IPS-NIHi11 (cell line): ENCODE measurements at regions not wholly inside any gene's neighbourhood (a gene's known extent, or its start where the extent isn't known, plus 50 kb on each side); places are given as distances from the start of the nearest gene placed in this dataset.

ENCODE experiments used
- DNase-seq: peaks from one replicate; pipeline ENCODE4 v3.0.0; 2012; ENCODE audit warnings: mixed read lengths, low spot score

DNA sequence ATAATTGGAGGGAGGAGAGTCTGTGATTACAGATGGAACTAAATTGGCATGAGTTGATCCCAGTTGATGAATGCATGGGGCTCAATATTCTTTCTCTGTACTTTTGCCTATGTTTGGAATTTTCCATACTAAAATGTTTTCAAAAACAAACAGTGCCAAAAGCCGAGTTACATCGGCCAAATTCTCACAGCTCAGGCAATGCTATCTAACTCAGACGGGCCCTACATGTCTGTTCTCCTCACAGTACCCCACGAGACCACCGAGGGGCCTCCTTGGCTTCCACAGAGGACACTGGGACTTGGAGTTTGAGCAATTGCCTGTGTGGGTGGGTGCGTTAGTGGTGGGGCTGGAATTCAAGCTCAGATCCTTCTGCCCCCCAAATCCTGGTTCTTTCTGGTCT, 413.2 kb downstream of the CDH26 start:
- DNase-seq: no peak

DNA sequence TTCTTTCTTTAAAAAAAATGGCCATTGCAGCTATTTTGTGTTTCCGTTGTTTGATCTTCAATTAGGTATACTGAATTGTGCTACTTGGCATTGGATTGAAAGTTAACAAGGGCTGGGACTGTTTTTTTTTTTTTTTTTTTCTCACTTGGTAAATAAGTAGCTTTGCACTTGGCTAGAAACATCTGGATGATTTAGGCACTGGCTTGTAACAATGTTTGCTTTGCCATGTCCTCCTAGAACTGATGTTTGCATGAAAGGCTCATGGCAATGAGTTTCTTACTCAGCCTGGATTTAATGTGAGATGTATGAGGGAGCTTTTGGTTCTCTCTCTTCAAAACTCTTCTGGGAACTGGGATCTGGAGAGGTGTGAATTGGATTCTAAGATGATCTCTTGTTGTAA, 414.1 kb downstream of the CDH26 start:
- no peak for DNase-seq

GRCh38 chr20:60372822-60373221, 414.6 kb downstream of the CDH26 start:
- DNase-seq: no peak

DNA sequence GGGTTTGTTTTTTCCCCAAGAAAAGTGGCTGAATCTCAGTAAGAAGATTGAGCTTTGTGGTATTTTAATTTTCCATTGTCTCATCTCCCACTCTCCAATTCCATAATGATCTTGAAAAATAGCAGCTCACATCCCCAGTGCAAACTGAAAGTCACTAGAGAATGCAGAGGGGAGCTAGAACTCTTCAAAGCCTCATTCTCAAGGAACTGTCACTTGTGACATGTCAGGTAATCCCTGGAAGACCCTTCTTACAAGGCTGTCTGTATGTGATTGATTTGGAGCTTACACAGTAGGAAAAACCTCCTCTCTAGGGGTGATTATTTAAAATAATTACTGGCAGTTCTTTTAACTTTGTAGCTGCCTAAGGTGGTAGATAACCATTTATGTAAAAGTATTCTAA, 420.4 kb downstream of the CDH26 start:
- DNase-seq: no peak

DNA sequence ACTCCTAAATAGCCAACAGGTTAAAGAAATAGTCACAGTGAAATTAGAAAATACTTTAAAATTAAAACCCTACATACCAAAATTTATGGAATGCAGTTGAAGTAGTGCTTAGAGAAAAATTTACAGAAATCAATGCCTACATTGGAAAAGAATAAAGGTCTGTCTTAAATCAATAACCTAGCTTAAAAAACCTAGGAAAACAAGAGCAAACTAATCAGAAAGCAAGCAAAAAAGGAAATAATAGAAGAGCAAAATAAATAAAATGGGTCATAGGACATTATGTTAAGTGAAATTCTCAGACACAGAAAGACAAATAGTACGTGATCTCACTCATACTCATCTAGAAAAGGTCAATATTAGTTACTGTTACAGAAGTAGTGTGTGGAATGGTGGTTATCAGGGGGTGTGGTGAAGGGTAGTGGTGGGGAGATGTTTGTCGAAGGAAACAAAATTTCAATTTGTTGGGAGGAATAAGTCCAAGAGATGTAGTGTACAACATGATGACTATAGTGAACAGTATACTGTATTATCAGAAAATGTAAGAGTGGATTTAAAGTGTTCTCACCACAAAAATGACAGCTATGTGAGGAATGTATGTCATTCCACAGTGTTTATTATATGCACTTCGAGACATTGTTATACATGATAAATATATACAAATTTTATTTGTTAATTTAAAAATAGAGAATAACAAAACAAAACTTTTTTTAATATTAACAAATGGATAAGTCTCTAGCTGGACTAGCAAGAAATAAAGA, 423.6 kb downstream of the CDH26 start:
- no peak for DNase-seq

- DNase-seq: no peak
Observed at GRCh38 chr20:60389441-60389840, 431.2 kb downstream of the CDH26 start.

DNA sequence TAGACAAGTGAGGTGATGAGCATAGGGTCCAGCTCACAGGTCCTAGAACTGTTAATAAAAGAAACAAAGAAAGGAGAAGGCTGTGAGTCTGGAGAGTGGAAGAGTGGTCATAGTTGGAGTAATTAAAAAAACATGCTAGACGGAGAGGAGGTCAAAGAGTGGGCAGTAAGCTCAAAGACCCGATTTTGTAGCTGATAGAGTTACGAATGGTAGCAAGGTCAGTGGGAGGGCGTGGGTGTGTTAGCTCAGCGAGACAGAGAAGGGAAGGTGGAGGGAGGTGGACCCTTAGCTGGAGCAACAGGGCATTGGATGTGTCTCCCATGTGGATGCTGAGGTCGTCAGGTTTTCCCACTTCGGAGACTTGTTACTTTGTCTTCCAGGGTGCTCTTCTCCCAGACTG, 431.7 kb downstream of the CDH26 start:
- DNase-seq: no peak

GRCh38 chr20:60395991-60396390, 437.8 kb downstream of the CDH26 start:
- no peak for DNase-seq

DNA sequence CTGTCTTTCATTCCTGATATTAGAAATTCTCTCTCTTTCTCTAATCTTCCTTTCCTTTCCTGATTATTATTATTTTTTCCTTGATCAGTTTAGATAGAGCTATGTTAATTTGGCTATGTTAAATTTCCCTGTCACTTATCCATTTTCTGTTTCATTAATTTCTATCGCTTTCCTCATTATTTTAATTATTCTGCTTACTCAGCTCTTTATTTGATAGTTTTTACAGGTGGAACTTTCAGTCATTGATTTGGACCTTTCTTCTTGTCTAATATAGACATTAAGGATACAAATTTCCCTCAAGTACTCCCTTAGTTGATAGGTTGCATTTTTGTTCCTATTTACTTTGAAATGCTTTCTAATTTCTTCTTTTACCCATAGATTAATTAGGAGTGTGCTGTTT, 442.3 kb downstream of the CDH26 start:
- DNase-seq: no peak

DNA sequence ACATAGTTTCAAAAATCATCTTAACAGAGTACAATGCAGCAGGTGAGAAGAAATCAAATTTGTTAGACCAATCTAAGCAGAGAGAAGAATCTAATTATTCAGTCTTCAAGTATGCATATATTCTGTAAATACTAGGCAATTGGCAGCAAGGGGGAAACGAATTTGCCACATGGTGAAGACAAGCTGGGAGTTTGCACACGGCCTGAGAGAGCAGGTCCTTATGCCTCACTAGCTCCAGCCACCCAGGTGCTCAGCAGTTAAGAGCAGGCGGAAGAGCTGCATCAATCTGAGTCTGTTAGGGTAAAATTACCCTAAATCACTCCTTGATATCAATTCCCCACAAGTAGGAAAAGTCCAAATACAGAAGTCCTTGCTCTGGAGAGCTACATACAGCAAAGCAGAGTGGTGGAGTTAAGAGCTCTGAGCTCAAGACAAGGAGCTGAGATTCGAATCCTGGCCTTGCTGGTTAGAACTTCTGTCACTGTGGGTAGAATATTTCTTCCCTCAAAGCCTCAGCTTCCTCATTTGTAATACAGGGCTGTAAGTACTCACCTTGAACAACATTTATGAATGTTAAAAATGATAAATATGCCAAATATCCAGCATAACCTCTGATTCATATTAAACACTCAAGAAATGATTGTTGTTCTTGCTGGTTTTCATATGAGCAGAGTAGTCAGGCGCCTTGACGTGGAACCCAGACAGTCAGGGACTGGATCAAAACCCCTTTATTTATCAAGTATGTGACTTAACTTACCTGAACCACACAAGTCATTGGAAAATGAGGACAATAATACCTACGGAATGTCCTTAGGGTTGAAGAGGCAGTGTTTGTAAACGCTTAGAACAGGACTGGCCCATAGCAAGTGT, 444.2 kb downstream of the CDH26 start:
- DNase-seq: no peak

DNA sequence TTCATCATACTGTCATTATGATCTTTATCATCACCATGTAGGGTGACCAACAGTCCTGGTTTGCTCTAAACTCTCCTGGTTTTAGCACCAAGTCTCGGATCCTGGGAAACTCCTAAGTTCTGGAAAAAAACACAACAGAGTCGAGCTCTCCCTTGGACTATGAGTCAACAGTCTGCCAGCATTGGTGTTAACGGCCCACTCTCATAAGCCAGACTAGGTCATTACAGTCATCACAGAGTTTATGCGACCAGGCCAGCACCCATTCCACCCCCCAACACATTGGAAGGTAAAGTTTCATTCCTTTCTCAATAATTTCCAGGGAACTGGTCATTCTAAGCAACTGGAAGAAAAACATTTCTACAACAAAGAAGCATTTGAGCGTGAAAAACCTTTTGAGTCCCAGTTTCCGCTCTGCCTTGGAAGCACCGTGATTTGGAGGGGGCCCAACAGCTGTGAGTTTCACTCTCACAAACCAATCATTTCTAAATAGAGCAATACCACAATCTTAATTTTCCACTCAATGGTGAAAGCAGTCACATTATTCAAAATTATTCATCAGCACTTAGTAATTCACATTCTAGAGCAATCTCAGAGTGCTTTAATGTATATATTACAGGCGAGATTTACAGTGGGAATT, 445.0 kb downstream of the CDH26 start:
- no peak for DNase-seq

GRCh38 chr20:60407011-60407771, 449.0 kb downstream of the CDH26 start:
- DNase-seq: no peak

GRCh38 chr20:60407938-60408337, 449.7 kb downstream of the CDH26 start:
- no peak for DNase-seq

DNA sequence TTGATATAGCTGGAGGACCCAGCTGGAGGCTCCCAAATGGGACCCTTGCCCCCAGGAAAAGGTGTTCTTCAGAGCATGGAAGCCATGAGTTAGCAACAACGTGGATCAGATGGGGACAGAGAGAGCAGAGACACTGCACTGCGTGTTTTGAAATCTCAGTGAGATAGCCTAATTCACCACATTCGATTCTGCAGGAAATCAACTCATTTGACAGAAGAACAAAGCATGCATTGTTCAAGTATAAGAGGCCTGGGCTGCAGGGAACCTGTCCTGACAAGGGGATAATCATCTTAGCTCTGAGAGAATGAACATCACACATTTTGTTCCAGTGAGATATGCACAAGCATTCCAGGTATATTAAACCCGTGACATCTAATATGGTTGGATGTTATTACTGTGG, 450.2 kb downstream of the CDH26 start:
- no peak for DNase-seq

DNA sequence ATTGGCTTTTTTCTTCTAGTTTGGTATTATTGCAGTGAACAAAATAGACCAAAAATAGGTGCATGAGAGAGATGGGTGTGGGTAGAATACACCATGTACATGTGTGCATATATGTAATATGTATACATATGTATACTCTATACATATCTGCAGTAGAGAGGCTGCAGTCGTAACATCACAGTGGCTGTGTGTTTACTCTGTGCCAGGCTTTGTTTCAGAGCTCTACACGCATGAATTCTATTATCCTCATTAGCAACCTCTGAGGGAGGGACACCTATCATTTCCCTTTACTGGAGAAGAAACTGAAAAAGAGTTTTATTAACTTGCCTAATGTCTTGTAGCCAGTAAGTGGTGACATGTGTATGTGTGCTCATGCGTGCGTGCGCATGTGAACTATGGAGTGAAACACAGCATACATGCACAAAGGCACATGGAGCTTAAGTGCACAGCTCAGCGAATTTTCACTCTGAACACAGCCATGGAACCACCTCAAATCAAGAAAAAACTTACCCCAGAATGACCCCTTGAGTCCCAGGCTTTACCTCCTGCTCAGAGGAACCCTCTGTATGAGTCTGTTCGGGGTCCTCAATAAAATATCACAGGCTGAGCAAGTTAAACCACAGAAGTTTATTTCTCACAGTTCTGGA, 452.5 kb downstream of the CDH26 start:
- no peak for DNase-seq

DNA sequence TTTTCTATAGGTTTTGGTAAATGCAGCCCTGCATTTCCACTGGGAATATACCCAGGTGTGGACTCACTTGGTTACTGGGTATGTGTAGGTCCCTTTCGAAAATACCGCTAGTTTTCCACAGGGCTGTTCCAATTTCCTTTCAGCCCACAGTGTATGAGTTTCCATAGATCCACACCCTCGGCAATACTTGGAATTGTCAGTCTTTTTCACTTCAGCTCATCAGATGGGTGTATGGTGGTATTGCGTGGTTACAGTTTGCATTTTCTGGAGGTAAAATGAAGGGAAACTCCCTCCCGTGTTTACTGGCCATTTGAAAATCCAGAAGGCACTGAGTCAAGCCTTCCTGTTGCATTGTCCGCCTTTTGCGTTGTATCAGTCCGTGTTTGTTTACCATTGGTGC, 453.6 kb downstream of the CDH26 start:
- no peak for DNase-seq

GRCh38 chr20:60420676-60421229, 462.5 kb downstream of the CDH26 start:
- DNase-seq: no peak

GRCh38 chr20:60422848-60423247, 464.6 kb downstream of the CDH26 start:
- DNase-seq: no peak

- no peak for DNase-seq
Observed at GRCh38 chr20:60424267-60424902, 466.2 kb downstream of the CDH26 start.

- DNase-seq: no peak
Observed at GRCh38 chr20:60427516-60427915, 469.3 kb downstream of the CDH26 start.

DNA sequence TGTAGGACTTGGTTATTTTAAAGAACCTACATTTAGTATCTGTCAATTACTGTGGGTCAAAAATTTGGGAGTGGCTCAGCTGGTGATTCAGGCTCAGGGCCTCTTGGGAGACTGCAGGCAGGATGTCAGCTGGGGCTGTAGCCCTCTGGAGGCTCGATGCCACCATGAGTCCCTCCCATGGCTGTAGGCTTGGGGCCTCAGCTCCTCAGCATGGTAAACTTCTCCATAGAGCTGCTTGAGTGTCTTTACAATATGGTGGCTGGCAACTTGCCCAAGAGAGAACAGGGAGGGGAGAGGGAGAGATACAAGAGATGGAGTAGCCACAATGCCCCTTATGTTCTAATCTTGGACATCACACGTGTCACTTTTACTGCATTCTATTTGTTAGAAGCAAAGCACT, 470.4 kb downstream of the CDH26 start:
- no peak for DNase-seq
